Gastrocnemius medialis (tissue), 4 donors: ENCODE measurements at regions not wholly inside any gene's neighbourhood (a gene's known extent, or its start where the extent isn't known, plus 50 kb on each side); places are given as distances from the start of the nearest gene placed in this dataset.

Source experiments
- POLR2A ChIP-seq, 2 donors: fragments of 450-650 bp; IDR thresholded peaks; one replicate each; pipeline ENCODE4 v1.6.1; 2017; ENCODE audit warnings: antibody characterized with exemption in 2 of 2, mild to moderate bottlenecking in 2 of 2, moderate library complexity in 2 of 2
- TF ChIP-seq, protein P1 (sequence below), 5 experiments: fragments of 450-650 bp in 3 of 5; fragments of 200-600 bp in 2 of 5; sonication (generic) in 2 of 5; IDR thresholded peaks in 4 of 5; conservative IDR thresholded peaks in 1 of 5; 1 replicate in 4 of 5; 2 replicates in 1 of 5; pipeline ENCODE4 v1.5.1; 2016 to 2019; ENCODE audit warnings: antibody characterized with exemption in 5 of 5, mild to moderate bottlenecking in 3 of 5, moderate library complexity in 3 of 5

DNA sequence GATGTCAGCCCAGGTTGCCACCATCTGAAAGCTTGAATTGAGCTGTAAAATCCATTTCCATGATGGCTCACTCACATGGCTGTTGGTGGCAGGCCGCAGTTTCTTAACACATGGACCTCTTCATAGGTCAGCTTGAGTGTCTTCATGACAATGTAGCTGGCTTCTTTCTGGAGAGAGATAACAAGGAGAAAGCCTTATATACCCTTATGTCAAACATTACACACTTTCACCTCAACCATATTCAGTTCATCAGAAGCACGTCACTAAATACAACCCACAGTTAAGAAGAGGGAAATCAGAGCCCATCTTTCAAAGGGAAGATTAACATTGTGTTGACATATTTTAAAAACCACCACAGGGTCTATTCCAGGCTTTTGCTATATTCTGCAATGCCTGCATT is 604.4 kb downstream of the PRELID2 start:
- TF ChIP-seq, protein P1, sequence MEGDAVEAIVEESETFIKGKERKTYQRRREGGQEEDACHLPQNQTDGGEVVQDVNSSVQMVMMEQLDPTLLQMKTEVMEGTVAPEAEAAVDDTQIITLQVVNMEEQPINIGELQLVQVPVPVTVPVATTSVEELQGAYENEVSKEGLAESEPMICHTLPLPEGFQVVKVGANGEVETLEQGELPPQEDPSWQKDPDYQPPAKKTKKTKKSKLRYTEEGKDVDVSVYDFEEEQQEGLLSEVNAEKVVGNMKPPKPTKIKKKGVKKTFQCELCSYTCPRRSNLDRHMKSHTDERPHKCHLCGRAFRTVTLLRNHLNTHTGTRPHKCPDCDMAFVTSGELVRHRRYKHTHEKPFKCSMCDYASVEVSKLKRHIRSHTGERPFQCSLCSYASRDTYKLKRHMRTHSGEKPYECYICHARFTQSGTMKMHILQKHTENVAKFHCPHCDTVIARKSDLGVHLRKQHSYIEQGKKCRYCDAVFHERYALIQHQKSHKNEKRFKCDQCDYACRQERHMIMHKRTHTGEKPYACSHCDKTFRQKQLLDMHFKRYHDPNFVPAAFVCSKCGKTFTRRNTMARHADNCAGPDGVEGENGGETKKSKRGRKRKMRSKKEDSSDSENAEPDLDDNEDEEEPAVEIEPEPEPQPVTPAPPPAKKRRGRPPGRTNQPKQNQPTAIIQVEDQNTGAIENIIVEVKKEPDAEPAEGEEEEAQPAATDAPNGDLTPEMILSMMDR (IDR thresholded peaks at IDR 0.05 in 4 of 5, conservative IDR thresholded peaks at IDR 0.05 in 1 of 5) = no peak
- no peak for TF ChIP-seq POLR2A (IDR thresholded peaks at IDR 0.05)
